ENCODE measurements at regions not wholly inside any gene's neighbourhood (a gene's known extent, or its start where the extent isn't known, plus 50 kb on each side); places are given as distances from the start of the nearest gene placed in this dataset.

- no peak for DNase-seq (ENCODE audit: low read depth)
- TF ChIP-seq CTCF (IDR thresholded peaks at IDR 0.05; ENCODE audit: low read depth, low read length, missing control alignments) = no peak
These were observed 500.5 kb downstream of the NAV3 start for GRCh38 chr12:78331181-78331580.

DNA sequence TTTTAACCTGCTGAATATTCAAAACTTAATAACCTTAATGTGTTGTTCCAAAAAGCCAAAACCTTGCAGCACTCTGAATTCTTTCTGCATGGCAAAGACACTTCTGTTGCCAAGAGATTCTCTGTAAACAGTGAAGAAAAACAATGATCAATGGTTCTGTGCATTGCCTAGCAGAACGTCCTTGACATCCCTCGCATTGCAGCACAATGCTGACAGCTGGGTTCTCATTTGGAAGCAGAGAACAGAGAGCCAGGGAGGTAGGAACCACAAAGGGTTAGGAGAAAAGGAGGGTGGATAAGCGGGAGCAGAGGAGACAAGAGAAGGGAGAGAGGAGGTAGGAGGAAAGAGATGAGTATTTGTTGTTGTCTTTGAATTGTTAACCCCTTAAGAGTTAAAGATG lies 501.1 kb downstream of the NAV3 start:
- TF ChIP-seq CTCF (IDR thresholded peaks at IDR 0.05; ENCODE audit: low read depth, low read length, missing control alignments) = no peak
- H3K4me3 ChIP-seq (ENCODE audit: low read depth, low read length) = no peak overlapping the region
- DNase-seq (ENCODE audit: low read depth) = no peak

More at GRCh38 chr12:78331181-78331580, 500.5 kb downstream of the NAV3 start:
- H3K4me3 ChIP-seq (ENCODE audit: low read depth, low read length) = no peak overlapping the region

DNA sequence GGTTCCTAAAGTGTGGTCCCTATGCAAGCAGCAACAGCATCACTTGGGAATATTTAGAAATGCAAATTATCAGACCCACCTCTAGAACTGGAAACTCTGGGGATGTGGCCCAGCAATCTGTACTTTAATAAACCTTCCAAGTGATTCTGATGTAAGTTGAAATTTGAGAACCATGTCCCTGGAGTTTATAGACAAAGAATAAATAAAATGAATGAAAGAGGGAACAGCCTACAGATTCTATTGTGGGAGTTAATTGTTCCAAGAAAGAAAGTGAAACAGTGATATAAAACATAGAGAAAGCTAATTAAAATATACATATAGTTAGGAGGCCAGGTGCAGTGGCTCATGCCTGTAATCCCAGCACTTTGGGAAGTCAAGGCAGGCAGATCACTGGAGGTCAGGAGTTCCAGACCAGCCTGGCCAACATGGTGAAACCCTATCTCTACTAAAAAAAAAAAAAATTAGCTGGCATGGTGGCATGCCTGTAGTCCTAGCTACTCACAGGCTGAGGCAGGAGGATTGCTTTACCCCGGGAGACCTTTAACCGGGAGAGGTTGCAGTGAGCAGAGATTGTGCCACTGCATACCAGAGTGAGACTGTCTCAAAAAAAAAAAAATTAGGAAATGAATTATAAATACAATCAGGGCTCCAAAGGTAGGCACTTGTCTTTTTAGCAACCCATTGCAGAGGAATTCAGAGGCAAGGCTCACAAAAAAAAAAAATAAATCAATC lies 507.5 kb downstream of the NAV3 start:
- TF ChIP-seq CTCF (IDR thresholded peaks at IDR 0.05; ENCODE audit: low read depth, low read length, missing control alignments) = no peak
- no peak overlapping the region for H3K4me3 ChIP-seq (ENCODE audit: low read depth, low read length)
- DNase-seq (ENCODE audit: low read depth) = no peak

DNA sequence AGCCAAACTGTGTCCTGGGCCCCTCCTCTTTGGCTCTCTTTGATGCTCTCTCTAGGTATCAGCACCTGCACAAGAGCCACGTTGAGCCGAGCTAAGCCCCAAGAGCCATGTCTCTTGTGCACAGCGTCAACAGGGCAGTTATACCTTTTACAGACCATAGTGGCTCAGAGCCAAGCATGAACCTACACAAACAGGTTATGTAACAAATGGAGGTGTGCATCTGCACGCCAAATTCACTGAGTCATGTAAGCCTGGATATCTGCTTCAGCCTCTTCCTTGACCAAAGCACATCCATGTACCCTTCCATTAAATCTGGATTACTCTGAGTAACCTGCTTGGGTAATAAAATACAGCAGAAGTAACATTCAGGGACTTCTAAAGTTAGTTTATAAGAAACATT lies 509.7 kb downstream of the NAV3 start:
- H3K4me3 ChIP-seq (ENCODE audit: low read depth, low read length) = no peak overlapping the region
- TF ChIP-seq CTCF (IDR thresholded peaks at IDR 0.05; ENCODE audit: low read depth, low read length, missing control alignments) = no peak
- DNase-seq (ENCODE audit: low read depth) = no peak

- no peak for TF ChIP-seq CTCF (IDR thresholded peaks at IDR 0.05; ENCODE audit: low read depth, low read length, missing control alignments)
- no peak overlapping the region for H3K4me3 ChIP-seq (ENCODE audit: low read depth, low read length)
- DNase-seq (ENCODE audit: low read depth) = no peak
These were observed 513.0 kb downstream of the NAV3 start for GRCh38 chr12:78343657-78344056.

DNA sequence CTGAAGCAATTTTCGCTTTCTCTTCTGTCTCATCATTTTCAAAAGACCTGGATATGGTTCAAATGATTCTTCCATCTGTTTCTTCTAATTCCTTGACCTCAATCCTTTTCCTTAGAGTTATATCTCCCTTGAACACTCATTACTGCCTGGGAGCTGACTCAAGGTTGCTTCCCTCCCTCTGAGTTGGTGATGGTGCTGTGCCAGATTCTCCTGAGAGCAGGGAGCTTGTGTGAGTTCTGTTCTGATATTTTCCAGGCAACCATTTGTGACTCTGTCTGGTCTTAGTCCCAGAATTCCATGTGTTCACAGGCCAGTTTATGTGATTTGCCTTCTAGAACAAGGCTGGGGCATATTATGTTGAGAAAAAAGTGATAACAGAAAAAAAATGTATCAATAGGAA lies 505.1 kb upstream of the SYT1 start:
- DNase-seq (ENCODE audit: low read depth) = no peak
- no peak overlapping the region for H3K4me3 ChIP-seq (ENCODE audit: low read depth, low read length)
- no peak for TF ChIP-seq CTCF (IDR thresholded peaks at IDR 0.05; ENCODE audit: low read depth, low read length, missing control alignments)

DNA sequence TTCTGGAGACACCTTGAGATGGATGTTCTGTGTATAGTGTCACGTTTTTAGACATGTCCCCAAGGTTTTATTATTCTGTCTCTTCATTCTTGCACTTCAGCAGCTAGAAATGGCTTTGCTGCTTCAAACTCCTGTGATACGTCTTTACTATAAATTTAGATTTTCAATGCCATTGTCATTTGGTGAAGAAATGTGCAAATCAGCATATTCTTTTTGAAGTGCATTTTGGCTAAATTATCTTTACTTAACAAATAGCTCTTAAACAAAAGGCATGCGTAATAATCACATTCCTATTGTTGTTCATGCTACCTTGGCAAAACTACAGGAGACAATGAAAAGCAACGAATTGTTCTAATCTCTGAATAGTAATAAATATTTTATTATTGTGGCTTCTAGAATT lies 502.9 kb upstream of the SYT1 start:
- DNase-seq (ENCODE audit: low read depth) = no peak
- no peak for TF ChIP-seq CTCF (IDR thresholded peaks at IDR 0.05; ENCODE audit: low read depth, low read length, missing control alignments)
- H3K4me3 ChIP-seq (ENCODE audit: low read depth, low read length) = no peak overlapping the region
